ENCODE measurements at regions not wholly inside any gene's neighbourhood (a gene's known extent, or its start where the extent isn't known, plus 50 kb on each side); places are given as distances from the start of the nearest gene placed in this dataset.

- Histone ChIP-seq H3K4me1 (replicated peaks in 1 of 4; ENCODE audit: control insufficient read depth in 3 of 4, insufficient read depth in 4 of 4, low read length in 3 of 4) (peaks cover 0 to 32% (median 15%) of the 10 kb centered on the region in 4 experiments; a peak in 6 of 7 replicates), H3K9ac (replicated peaks in 1 of 4; ENCODE audit: extremely low read depth in 1 of 4, low read depth in 3 of 4, low read length in 3 of 4) (no peak overlapping the region), H2AK5ac (ENCODE audit: low read depth, low read length) (no peak overlapping the region), H3K14ac (ENCODE audit: insufficient read length) (no peak overlapping the region), H3K23me2 (ENCODE audit: low read depth, low read length) (no peaks in the 10 kb centered on the region), H4K5ac (ENCODE audit: insufficient read length, low read depth, low read length) (no peak overlapping the region), H3K27me3 (replicated peaks in 1 of 4; ENCODE audit: control insufficient read depth in 3 of 4, extremely low read depth in 1 of 4, insufficient read depth in 3 of 4, low read length in 3 of 4) (peaks cover 0 to 6% (median 5%) of the 10 kb centered on the region in 4 experiments; a peak in 2 of 7 replicates), H2BK5ac (ENCODE audit: low read depth, low read length) (no peak overlapping the region), H3K18ac (ENCODE audit: extremely low read depth, low read length) (no peak overlapping the region), H4K91ac (replicated peaks; ENCODE audit: insufficient read length, low read length) (no peak overlapping the region), H2BK120ac (replicated peaks; ENCODE audit: low read depth, low read length) (no peak overlapping the region), H3K23ac (ENCODE audit: insufficient read length) (no peak overlapping the region), H3K9me3 (ENCODE audit: insufficient read depth in 2 of 2, low read depth in 1 of 2, low read length in 1 of 2) (no peaks in the 10 kb centered on the region), H2BK15ac (ENCODE audit: low read length) (no peak overlapping the region), H3K4me3 (ENCODE audit: extremely low read depth in 1 of 4, insufficient read depth in 2 of 4, low read depth in 3 of 4, low read length in 4 of 4) (no peak overlapping the region), H3K36me3 (ENCODE audit: control insufficient read depth in 2 of 4, insufficient read depth in 4 of 4, low read length in 3 of 4) (no peaks in the 10 kb centered on the region), H4K8ac (ENCODE audit: extremely low read depth, insufficient read depth, low read length) (no peak overlapping the region), H2BK12ac (ENCODE audit: low read depth, low read length) (no peak overlapping the region), H3K56ac (replicated peaks; ENCODE audit: insufficient read length, low read depth, low read length) (no peak overlapping the region), H2BK20ac (ENCODE audit: low read length) (no peak overlapping the region), H3K4ac (replicated peaks; ENCODE audit: insufficient read length, low read depth, low read length) (no peak overlapping the region), H3K79me1 (ENCODE audit: low read depth, low read length) (no peaks in the 10 kb centered on the region), H3K27ac (ENCODE audit: low read depth, low read length) (no peak overlapping the region), H4K20me1 (replicated peaks in 1 of 2; ENCODE audit: control insufficient read depth in 1 of 2, insufficient read depth in 2 of 2, low read length in 2 of 2) (peaks cover 0 to 1% of the 10 kb centered on the region in 2 experiments), H3K79me2 (ENCODE audit: control insufficient read depth in 1 of 2, insufficient read depth in 2 of 2, low read length in 2 of 2) (no peaks in the 10 kb centered on the region), H2AFZ (ENCODE audit: low read length) (no peak overlapping the region), H3K4me2 (ENCODE audit: insufficient read depth in 1 of 2, low read depth in 2 of 2, low read length in 2 of 2) (no peak overlapping the region)
- FAIRE-seq, result no peak
- WGBS, 2 experiments (ENCODE audit: extremely low coverage in 1 of 2, insufficient coverage in 1 of 2, insufficient read length in 1 of 2, insufficient replicate concordance in 2 of 2, low coverage in 1 of 2, low lambda C conversion rate in 2 of 2, missing lambda C conversion rate in 1 of 2), result 92% methylated on average over 7 of the region's 9 CpGs; no CpG with 5 or more reads in 1 of the 2 experiments
- ChIA-PET CTCF (ENCODE audit: partially characterized antibody) (interaction anchor here (1.1 kb wide), 1 partner anchor 54 kb away, joined by 3 read pairs; no protein-coding TSS in a partner anchor), POLR2A (ENCODE audit: partially characterized antibody) (no interaction called here)
- no peak for DNase-seq (ENCODE audit: low read depth in 1 of 2, low spot score in 2 of 2)
- TF ChIP-seq RBBP5 (IDR thresholded peaks at IDR 0.05; ENCODE audit: borderline replicate concordance, low read depth, low read length), result no peak
- no peak for TF ChIP-seq CHD2 (IDR thresholded peaks at IDR 0.05; ENCODE audit: low read length)
- TF ChIP-seq CBX8 (IDR thresholded peaks at IDR 0.05; ENCODE audit: borderline replicate concordance, low read depth, low read length), result no peak
- no peak for TF ChIP-seq SP4 (IDR thresholded peaks at IDR 0.05; ENCODE audit: low read length)
- TF ChIP-seq TAF7 (optimal IDR thresholded peaks at IDR 0.05; ENCODE audit: borderline replicate concordance, low read depth, low read length), result no peak
- no peak for TF ChIP-seq GABPA (IDR thresholded peaks at IDR 0.05; ENCODE audit: borderline replicate concordance, insufficient read depth, low read length)
- TF ChIP-seq CREB1 (IDR thresholded peaks at IDR 0.05), result no peak
- no peak for TF ChIP-seq POU5F1 (IDR thresholded peaks at IDR 0.05; ENCODE audit: low read depth, low read length)
- no peak for TF ChIP-seq SUZ12 (IDR thresholded peaks at IDR 0.05; ENCODE audit: low read length)
- TF ChIP-seq GTF2F1 (IDR thresholded peaks at IDR 0.05; ENCODE audit: borderline replicate concordance, low read depth, low read length), result no peak
- no peak for TF ChIP-seq TAF1 (IDR thresholded peaks at IDR 0.05; ENCODE audit: low read depth, low read length)
- TF ChIP-seq SIRT6 (IDR thresholded peaks at IDR 0.05; ENCODE audit: low read length), result no peak
- TF ChIP-seq HDAC2 (IDR thresholded peaks at IDR 0.05; ENCODE audit: borderline replicate concordance in 1 of 2, low read depth in 2 of 2, low read length in 2 of 2), result no peak
- no peak for TF ChIP-seq YY1 (IDR thresholded peaks at IDR 0.05; ENCODE audit: low read depth, low read length)
- no peak for TF ChIP-seq KDM4A (IDR thresholded peaks at IDR 0.05; ENCODE audit: low read depth, low read length, severe bottlenecking)
- TF ChIP-seq KDM1A (IDR thresholded peaks at IDR 0.05; ENCODE audit: borderline replicate concordance, low read length), result no peak
These were observed 327.6 kb upstream of the SFSWAP start for GRCh38 chr12:131383291-131383690.

Data from H1 (cell line).